Lower leg skin (tissue), 3 donors: ENCODE measurements at regions not wholly inside any gene's neighbourhood (a gene's known extent, or its start where the extent isn't known, plus 50 kb on each side); places are given as distances from the start of the nearest gene placed in this dataset.

ENCODE experiments used
- CTCF ChIP-seq, 3 donors: fragments of 450-650 bp; IDR thresholded peaks; one replicate each; pipeline ENCODE4 v1.5.1; 2016; ENCODE audit warnings: antibody characterized with exemption in 3 of 3, mild to moderate bottlenecking in 3 of 3, moderate library complexity in 2 of 3
- POLR2A ChIP-seq, 2 donors: fragments of 450-650 bp; IDR thresholded peaks; one replicate each; pipeline ENCODE4 v1.6.1; 2016 to 2017; ENCODE audit warnings: antibody characterized with exemption in 2 of 2, mild to moderate bottlenecking in 1 of 2, moderate library complexity in 1 of 2

- no peak for TF ChIP-seq CTCF (IDR thresholded peaks at IDR 0.05)
- no peak for TF ChIP-seq POLR2A (IDR thresholded peaks at IDR 0.05)
These were observed 435.3 kb upstream of the HTR2A start for GRCh38 chr13:47332149-47332548.
